Brain microvascular endothelial cell (primary cell): ENCODE measurements at regions not wholly inside any gene's neighbourhood (a gene's known extent, or its start where the extent isn't known, plus 50 kb on each side); places are given as distances from the start of the nearest gene placed in this dataset.
A peak's percentile ranks its signal among the peaks of the same experiment; 100 is the strongest.

Source experiments
- DNase-seq: peaks from one replicate; pipeline ENCODE4 v3.0.0-alpha.2; 2020
- H3K27ac ChIP-seq: fragments of 250-450 bp; sonication (Bioruptor Pico); 2 replicates; pipeline ENCODE4 v1.5.1; 2020; ENCODE audit warnings: mild to moderate bottlenecking, moderate library complexity
- H3K27me3 ChIP-seq: fragments of 250-450 bp; sonication (Bioruptor Pico); replicated peaks from 2 replicates; pipeline ENCODE4 v1.5.1; 2020; ENCODE audit warnings: mild to moderate bottlenecking
- H3K36me3 ChIP-seq: fragments of 250-450 bp; sonication (Bioruptor Pico); replicated peaks from 2 replicates; pipeline ENCODE4 v1.5.1; 2020; ENCODE audit warnings: mild to moderate bottlenecking
- H3K4me3 ChIP-seq: 2 replicates; pipeline ENCODE4 v1.5.1; 2011; ENCODE audit warnings: low read depth, mild to moderate bottlenecking, control low read depth, low read length, moderate library complexity
- in situ Hi-C: cut with HindIII; loops from 2 replicates; pipeline ENCODE4 v1.10.0; 2017; ENCODE audit warnings: low sequenced_read_pairs, low pct_ligation_motif_present
- TF ChIP-seq, protein P1 (sequence below): IDR thresholded peaks from 2 replicates; pipeline ENCODE4 v1.5.1; 2011; ENCODE audit warnings: low read depth, mild to moderate bottlenecking, moderate library complexity, low read length, control low read depth, inconsistent platforms; ENCODE audit errors: missing control alignments

DNA sequence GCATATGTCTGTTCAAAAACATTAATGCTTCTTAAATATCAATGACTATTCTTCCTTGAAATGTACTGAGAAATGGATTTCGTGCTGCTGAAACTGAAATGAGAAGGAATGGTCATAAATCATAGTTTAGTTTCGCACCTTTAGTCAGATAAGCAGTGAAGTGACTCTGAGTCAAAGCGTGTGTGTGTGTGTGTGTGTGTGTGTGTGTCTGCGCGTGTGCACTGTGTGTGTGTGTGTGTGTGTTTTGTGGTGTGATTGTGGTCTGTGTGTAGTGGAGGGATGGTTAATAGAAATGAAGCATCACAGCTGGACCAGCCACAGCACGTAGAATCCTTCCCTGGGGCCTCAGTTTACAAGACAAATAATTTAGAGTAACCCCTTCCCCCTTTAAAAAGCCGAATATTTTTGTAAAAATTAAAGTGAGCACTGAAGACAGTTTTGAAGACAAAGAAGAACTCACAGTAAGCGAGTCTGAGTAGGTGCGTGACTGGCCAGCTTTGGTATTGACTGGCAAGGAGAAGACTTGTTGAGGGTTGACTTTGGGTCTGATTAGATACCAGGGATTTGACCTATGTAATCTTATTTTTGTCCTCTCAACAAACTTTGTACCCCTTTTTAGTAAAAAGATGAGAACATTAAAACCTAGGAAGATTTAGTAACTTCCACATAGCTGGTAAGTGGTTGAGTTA lies 202.0 kb upstream of the IL12A start:
- H3K27ac ChIP-seq = peak overlapping the region; percentile 93
- DNase-seq = no peak
- no peaks in the 10 kb centered on the region for H3K27me3 ChIP-seq
- H3K4me3 ChIP-seq = no peak overlapping the region
- in situ Hi-C loops = loop anchor here (25.0 kb wide), 1 partner anchor 174 kb away; no protein-coding TSS in a partner anchor
- TF ChIP-seq, protein P1, sequence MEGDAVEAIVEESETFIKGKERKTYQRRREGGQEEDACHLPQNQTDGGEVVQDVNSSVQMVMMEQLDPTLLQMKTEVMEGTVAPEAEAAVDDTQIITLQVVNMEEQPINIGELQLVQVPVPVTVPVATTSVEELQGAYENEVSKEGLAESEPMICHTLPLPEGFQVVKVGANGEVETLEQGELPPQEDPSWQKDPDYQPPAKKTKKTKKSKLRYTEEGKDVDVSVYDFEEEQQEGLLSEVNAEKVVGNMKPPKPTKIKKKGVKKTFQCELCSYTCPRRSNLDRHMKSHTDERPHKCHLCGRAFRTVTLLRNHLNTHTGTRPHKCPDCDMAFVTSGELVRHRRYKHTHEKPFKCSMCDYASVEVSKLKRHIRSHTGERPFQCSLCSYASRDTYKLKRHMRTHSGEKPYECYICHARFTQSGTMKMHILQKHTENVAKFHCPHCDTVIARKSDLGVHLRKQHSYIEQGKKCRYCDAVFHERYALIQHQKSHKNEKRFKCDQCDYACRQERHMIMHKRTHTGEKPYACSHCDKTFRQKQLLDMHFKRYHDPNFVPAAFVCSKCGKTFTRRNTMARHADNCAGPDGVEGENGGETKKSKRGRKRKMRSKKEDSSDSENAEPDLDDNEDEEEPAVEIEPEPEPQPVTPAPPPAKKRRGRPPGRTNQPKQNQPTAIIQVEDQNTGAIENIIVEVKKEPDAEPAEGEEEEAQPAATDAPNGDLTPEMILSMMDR = no peak
- no peaks in the 10 kb centered on the region for H3K36me3 ChIP-seq

DNA sequence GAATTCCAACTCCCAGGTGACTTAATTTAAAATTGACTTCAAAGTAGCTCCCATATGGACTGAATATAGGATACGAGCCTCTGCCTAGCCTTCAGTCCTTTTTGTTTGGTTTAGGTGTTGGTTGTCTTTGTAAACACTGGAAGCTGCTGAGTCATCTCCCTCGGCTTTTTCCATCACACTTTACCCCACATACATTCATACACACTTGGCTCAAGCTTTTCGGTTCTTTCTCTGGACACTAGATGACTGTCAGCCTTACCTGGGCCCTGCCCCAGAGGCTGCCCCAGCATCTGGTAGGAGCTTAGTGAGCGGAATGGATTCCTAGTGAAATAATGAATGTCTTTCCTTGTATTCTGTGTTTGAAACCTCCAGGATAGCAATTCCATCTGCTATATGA lies 201.5 kb upstream of the IL12A start:
- peak; percentile 84 for DNase-seq
- H3K36me3 ChIP-seq = no peaks in the 10 kb centered on the region
- peak overlapping the region; percentile 93 for H3K27ac ChIP-seq
- no peaks in the 10 kb centered on the region for H3K27me3 ChIP-seq
- in situ Hi-C loops = loop anchor here (25.0 kb wide), 1 partner anchor 175 kb away; no protein-coding TSS in a partner anchor
- TF ChIP-seq, protein P1 = no peak
- H3K4me3 ChIP-seq = no peak overlapping the region

DNA sequence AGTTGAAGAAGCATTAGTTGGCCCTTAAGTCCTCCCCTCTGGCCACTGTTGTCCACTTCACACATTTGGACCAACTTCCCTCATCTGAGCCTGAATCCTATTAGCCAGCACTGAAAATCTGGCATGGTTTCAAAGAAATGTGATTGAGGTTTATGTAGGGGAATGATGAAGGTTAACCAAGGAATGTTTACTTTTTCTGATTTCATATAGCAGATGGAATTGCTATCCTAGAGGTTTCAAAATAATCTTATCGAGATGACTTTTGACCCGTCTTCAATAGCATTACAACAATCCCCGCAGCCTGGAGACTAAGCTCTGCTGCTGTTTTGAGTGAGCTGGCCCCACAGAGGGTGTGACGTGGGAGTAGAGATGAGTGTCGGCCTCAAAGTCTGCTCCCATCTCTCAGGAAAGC lies 200.8 kb upstream of the IL12A start:
- TF ChIP-seq, protein P1 = no peak
- H3K27me3 ChIP-seq = no peaks in the 10 kb centered on the region
- peak overlapping the region; percentile 93 for H3K27ac ChIP-seq
- in situ Hi-C loops = loop anchor here (25.0 kb wide), 1 partner anchor 175 kb away; no protein-coding TSS in a partner anchor
- H3K36me3 ChIP-seq = no peaks in the 10 kb centered on the region
- peak; percentile 94 for DNase-seq
- H3K4me3 ChIP-seq = no peak overlapping the region

DNA sequence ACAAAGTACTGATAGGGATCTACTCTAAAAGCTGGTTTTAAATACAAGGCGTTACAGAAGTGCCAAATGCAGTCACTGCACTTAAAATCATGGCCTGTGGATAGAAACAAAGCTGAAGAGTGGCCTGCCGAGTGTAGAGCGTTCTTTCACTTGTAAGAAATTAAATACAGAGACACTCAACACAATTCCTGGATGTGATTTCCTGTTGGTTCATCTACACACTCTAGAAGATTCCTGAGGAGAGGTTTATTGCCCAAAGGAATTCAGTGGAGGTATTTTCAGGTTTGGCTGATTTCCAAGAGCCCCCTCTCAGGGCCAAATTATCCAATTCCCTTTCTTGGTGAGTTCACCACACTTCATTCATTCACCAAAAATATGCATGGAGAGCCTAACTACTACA lies 200.3 kb upstream of the IL12A start:
- DNase-seq = no peak
- H3K36me3 ChIP-seq = no peaks in the 10 kb centered on the region
- H3K4me3 ChIP-seq = no peak overlapping the region
- no peaks in the 10 kb centered on the region for H3K27me3 ChIP-seq
- H3K27ac ChIP-seq = peak overlapping the region; percentile 93
- in situ Hi-C loops = loop anchor here (25.0 kb wide), 1 partner anchor 176 kb away; no protein-coding TSS in a partner anchor
- TF ChIP-seq, protein P1 = no peak

DNA sequence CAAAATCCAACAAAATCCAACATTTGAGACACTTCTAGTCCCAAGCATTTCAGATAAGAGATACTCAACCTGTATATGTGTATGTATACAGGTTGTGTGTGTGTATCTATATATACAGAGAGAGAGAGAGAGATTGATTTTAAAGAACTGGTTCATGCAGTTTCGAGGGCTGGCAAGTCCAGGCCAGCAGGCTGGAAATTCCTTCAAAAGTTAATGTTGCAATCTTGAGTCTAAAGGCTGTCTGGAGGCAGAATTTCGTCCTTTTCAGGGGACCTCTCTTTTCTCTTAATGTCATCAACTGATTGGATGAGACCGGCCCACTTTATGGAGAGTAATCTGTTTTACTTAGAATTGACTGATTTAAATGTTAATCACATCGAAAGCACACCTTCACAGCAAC lies 199.6 kb upstream of the IL12A start:
- Histone ChIP-seq H3K36me3 (no peaks in the 10 kb centered on the region), H3K4me3 (no peak overlapping the region), H3K27me3 (no peaks in the 10 kb centered on the region), H3K27ac (no peak overlapping the region)
- DNase-seq = no peak
- TF ChIP-seq, protein P1 = no peak
- in situ Hi-C loops = loop anchor here (25.0 kb wide), 1 partner anchor 177 kb away; no protein-coding TSS in a partner anchor
